GM21423 (cell line): ENCODE measurements at regions not wholly inside any gene's neighbourhood (a gene's known extent, or its start where the extent isn't known, plus 50 kb on each side); places are given as distances from the start of the nearest gene placed in this dataset.
"Not testable (repeated sequence)": the region's sequence is repeated elsewhere in the genome, so short reads cannot be mapped to it uniquely, and the experiment has no call there.

Experiments used
- ATAC-seq: cut with Tn5 transposase; IDR thresholded peaks from one replicate; pipeline ENCODE4 v1.9.1; 2021; ENCODE audit warnings: mild to moderate bottlenecking, moderate library complexity; ENCODE audit not compliant: unreplicated experiment

DNA sequence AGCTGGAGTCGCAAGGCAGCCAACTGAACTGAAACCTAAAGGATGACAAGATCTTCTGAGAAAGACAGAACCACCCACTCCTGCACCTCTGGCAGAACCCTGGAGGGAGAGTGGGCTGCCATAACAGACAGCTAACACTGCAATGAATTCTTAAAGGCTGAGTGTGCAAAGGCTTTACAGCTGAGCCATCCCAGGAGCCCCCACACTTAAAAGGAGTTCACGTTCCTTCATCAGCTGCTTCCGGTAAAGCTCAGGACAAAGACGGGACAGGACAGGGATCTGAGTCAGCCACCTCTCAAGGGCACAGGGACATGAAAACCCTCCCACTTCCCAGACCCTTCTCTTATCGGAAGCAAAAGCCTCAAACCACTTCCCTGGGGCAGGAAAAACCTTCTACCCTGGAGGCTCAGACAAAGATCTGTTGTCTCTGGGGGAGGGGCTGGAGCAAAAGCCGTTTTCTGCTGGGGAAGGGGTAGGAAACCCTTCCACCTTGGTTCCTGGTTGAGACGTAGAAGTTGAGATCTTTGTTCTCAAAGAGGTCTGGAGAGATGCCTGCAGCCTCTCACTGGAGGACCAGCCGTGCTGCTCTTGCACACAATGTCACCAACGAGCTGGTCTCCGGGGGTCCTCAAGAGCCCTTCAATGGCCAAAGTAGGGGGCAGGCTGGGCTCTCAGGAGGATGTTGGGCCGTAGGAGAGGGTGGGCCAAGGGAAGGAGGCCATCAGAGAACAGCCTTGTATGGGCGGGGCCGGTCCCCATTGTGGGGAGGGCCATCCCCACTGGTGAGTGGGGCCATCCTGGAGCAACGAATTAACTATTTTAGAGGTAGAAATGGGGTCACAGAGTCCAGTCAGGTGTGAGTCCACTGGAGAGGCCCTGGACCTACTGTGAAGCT, 452.4 kb downstream of the PTPRU start:
- ATAC-seq = no peak

DNA sequence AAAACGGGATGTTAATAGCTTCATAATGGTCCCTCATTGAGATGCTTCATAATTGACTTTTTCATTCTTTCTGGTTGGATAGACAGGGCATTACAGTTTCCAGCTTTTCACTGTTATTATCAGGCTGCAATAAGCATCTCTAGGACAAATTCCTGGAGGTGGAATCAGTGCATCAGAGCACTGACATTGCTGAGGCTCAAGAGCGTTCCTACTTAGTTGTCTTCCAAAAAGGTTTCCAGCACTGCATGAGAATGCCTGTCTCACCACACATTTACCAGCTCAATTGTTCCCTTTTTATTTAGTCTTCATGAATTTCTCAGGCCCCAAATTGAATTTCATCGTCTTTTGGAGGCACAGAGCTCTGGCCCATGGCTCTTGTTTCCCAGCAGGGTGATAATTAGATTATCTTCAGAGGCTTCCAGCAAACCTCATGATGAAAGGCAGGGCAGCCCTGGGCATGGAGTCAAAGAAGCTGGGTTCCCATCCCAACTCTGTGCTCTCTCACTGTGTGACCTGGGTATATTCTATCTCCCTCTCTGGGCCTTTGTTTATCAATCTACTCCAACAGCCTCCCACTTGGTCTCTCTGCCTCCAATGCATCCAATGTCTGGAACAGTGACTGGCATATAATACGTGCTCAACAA, 451.4 kb downstream of the PTPRU start:
- no peak for ATAC-seq

GRCh38 chr1:29687166-29687565, 450.8 kb downstream of the PTPRU start:
- no peak for ATAC-seq

DNA sequence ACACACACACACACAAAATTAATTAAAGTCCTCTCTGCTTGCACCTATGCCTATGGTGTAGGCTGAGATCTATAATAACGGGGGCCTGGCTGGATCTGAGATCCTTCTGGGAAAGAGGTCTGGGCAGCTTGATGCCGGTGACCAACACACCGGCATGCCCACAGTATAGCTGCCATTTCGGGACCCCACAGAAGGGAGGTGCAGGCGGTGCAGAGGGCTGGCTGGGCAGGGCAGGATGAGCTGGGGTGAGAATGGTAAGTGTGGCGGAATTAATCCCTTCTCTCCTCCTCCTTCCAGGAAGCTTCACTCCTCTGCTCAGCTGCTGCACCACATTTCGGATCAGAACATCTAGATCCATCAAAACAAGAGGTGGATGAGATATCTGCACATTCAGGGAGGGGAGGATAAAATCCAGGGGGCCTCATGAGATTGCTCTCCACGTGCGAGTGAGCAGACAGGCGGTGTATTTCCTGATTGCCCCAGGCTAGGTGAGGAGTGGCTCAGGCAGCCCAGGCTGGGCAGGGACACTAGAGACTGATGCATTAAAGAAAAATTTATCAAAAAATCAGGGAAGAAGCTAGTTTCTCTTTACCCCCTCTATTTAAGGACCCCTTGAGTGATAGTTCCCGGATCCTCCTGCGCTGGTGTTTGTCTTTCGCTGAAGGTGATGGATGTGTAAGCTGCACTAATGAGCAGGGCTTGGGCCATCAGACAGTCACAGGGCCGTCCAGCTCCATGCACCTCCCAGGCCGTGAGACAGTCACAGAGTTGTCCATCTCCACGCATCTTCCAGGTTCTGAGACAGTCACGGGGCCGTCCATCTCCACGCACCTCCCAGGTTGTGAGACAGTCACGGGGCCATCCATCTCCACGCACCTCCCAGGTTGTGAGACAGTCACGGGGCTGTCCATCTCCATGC, 449.9 kb downstream of the PTPRU start:
- ATAC-seq = no peak

GRCh38 chr1:29685387-29685786, 449.1 kb downstream of the PTPRU start:
- ATAC-seq = no peak

- no peak for ATAC-seq
Observed at GRCh38 chr1:29684141-29684540, 447.8 kb downstream of the PTPRU start.

DNA sequence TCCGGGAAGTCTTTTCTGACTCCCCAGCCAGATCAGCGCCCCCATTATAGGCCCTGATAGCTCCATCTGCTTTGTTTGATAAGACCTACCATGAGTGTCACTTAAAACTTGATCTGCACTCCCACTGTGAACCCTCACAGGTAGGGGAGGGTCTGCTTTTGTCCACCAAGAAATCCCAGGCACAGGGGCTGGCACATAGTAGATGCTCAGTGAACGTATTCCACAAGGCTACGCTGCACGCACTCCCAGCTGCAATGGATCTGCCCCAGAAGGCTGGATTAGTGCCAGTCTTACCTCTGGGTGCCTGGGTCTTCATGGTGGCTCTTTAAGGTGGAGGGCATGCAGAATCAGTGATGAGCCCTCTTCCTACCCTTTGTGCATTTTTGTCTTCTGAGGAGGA, 447.1 kb downstream of the PTPRU start:
- ATAC-seq = no peak

DNA sequence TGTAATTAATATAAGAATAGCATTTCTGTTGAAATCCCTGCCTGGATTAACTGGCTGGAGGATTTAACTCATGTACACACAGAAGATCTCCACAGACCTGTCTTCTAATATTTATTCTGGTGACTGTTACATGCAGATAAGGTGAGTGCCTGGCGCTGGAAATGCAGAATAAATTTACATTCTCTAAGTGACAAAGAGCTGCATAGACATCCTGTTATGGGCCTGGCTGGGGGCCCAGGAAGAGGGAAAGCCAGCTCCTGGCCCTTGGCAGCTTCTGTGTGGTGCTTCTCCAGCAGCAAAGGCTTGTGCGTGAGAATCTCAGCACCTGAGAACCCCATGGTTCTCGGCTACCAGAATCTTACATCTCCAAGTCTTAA, 446.6 kb downstream of the PTPRU start:
- ATAC-seq = no peak

DNA sequence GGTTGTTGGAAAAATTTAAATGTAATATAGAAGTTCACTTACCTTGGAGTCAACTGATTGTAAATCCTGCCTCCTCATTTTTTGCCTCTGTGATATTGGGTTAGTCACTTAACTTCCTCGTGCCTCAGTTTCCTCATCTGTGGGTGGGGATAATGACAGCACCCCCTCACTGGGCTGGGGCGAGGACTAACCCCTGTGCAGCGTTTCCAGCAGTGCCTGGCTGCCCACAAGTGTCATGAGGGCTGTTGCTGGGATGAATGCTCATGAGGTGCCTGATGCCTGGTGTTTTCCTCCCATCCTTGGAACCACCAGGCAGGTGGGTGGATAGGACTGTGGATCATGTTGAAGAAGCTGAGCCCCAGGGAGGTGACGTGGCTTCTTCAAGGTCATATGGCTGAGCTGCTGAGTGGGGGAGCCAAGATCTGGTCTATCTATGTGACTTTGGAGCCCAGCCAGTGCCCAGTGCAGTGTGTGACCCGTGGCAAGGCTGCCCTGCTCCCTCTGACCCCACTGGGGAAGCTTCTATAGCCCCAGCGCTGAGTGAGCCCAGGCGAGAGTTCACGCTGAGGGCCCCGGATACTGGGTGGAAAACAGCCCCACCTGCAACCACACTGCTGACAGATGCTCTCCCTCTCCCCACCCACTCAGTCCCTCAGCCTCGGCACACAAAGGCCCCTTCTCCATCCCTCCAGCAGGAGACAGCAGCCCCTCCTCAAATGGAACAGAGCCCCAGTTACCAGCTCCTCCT, 446.0 kb downstream of the PTPRU start:
- ATAC-seq = no peak

- ATAC-seq = not testable (repeated sequence)
Observed at GRCh38 chr1:29681416-29681815, 445.1 kb downstream of the PTPRU start.

GRCh38 chr1:29679828-29680558, 443.7 kb downstream of the PTPRU start:
- no peak for ATAC-seq

DNA sequence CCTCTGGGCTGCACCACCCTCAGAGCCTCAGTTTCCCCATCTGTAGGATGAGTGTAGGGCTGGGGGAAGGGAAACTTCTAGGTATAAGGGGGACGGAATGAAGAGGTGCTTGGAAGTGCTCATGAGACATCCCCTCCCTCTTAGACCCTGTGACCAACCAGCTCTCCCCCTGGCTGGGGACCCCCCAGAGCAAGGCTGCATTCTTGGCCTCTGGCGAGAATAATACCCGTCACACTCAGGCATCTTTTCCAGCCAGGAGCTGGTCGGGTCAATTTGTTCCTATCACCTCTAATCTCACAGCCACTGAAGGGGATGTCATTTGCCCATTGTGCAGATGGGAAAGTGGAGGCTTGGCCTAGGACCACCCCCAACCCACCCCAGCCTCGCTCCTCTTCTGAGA, 443.0 kb downstream of the PTPRU start:
- no peak for ATAC-seq

GRCh38 chr1:29677028-29678024, 441.0 kb downstream of the PTPRU start:
- ATAC-seq = no peak

DNA sequence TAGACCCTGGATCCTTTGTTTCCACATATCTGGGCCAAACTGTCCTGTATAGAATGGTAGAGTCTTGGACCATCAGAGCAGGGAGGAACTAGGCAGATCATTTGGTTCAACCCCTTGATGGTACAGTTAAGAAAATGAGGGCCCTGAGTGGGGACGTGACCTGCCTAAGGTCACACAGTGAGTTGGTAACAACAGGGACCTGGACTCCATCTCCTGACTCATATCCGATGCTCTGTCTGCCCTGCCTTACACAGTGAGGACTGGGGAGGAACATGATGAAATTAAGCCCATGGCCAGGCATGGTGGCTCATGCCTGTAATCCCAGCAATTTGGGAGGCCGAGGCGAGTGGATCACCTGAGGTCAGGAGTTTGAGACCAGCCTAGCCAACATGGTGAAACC, 440.2 kb downstream of the PTPRU start:
- ATAC-seq = no peak

- no peak for ATAC-seq
Observed at GRCh38 chr1:29675481-29676263, 439.4 kb downstream of the PTPRU start.

DNA sequence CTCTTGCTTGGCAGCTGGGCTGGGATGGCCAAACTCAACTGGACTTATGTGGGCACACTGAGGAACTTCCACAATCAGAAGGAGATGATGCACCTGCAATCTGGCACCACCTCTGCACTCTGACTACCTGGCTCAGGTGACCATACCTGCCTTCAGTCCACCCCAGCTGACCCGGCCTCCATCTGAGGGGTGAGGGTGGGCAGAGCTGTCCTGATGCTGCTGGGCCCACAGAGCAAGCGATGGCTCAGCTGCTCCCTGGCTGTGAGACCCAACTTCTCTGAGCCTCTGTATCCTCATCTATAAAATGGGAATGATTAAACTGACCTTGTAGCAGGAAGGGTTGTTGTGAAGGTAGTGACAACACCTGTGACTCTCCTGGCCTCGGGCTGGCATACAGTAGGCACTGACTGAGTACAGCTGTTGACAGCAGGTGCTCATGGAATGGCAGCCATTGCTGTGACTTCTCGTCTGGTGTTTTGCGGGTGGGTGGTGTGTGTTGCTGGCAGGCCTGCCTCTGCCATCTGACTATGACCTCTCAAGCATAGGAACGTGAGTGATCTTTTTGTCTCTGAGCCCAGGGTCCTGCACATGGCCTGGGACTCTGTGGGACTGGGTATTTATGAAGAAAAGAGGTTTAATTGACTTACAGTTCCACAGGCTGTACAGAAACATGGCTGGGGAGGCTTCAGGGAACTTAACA, 438.5 kb downstream of the PTPRU start:
- no peak for ATAC-seq
